ENCODE measurements at regions not wholly inside any gene's neighbourhood (a gene's known extent, or its start where the extent isn't known, plus 50 kb on each side); places are given as distances from the start of the nearest gene placed in this dataset.

DNA sequence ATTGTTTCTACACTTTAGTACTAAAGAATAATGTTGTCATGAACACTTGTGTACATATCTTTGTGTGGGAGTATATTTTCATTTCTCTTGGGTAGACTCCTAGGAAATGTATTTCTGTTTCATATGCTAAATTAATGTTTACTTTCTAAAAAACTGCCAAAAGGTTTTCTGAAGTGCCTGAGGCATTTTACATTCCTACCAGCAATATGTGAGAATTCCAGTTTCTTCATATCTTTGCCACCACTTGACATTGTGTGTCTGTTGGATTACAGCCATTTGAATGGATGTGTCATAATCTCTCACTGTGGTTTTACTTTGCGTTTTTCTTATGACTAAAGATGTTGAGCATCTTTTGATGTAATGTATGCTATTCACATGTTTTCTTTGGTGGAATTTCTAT lies 428.2 kb upstream of the KCNH7 start:
- TF ChIP-seq ZNF274 (IDR thresholded peaks at IDR 0.05; ENCODE audit: low read depth, low read length) (no peak), YY1 (IDR thresholded peaks at IDR 0.05; ENCODE audit: insufficient read depth, insufficient read length) (no peak)
